IMR-90 (cell line): ENCODE measurements at regions not wholly inside any gene's neighbourhood (a gene's known extent, or its start where the extent isn't known, plus 50 kb on each side); places are given as distances from the start of the nearest gene placed in this dataset.

Experiments used
- ATAC-seq: fragments of 200-7000 bp; cut with Tn5 transposase; 2 replicates; pipeline ENCODE4 v1.9.1; 2020; ENCODE audit warnings: low read depth, mild to moderate bottlenecking, moderate library complexity
- BruUV-seq: library from RNA; stranded (reverse); fragments of 400-500 nt; replicated peaks from 2 replicates; lab custom pipeline; 2021; lab: Mats Ljungman, UMichigan
- CTCF ChIA-PET: fragments of 300-600 bp; formaldehyde crosslinking; extraction: SDS; loops from one replicate; lab custom pipeline; 2021; ENCODE audit warnings: antibody characterized with exemption; lab: Yijun Ruan, JAX
- POLR2A ChIA-PET: fragments of 300-600 bp; sonication (Branson Sonifier 250); formaldehyde crosslinking; loops from one replicate; lab custom pipeline; 2022; ENCODE audit warnings: antibody characterized with exemption; ENCODE audit not compliant: unreplicated experiment; lab: Charles Lee
- DNase-seq: peaks from one replicate; pipeline ENCODE4 v3.0.0; 2013
- H2AFZ ChIP-seq: replicated peaks from 2 replicates; pipeline ENCODE3; 2013; ENCODE audit warnings: low read length, mild to moderate bottlenecking; ENCODE audit not compliant: poor library complexity
- H2AK5ac ChIP-seq: 2 replicates; pipeline ENCODE4 v1.6.1; 2013; ENCODE audit warnings: low read depth, low read length, inconsistent platforms
- H2AK9ac ChIP-seq: replicated peaks from 2 replicates; pipeline ENCODE3; 2013; ENCODE audit warnings: mild to moderate bottlenecking, low read depth, low read length, moderate library complexity; ENCODE audit not compliant: poor library complexity
- H2BK120ac ChIP-seq: 2 replicates; pipeline ENCODE4 v1.6.1; 2013; ENCODE audit warnings: low read depth, low read length, inconsistent platforms
- H2BK15ac ChIP-seq: 3 replicates; pipeline ENCODE4 v1.6.1; 2013; ENCODE audit warnings: low read depth, low read length, inconsistent platforms
- H2BK20ac ChIP-seq: 2 replicates; pipeline ENCODE4 v1.6.1; 2013; ENCODE audit warnings: low read depth, mild to moderate bottlenecking, inconsistent platforms, low read length, moderate library complexity
- H2BK5ac ChIP-seq: 2 replicates; pipeline ENCODE4 v1.6.1; 2013; ENCODE audit warnings: mild to moderate bottlenecking, low read depth, low read length, inconsistent platforms; ENCODE audit not compliant: poor library complexity, severe bottlenecking
- H3K14ac ChIP-seq: replicated peaks from 2 replicates; pipeline ENCODE4 v1.6.1; 2013; ENCODE audit warnings: low read depth, low read length, inconsistent platforms
- H3K18ac ChIP-seq: 2 replicates; pipeline ENCODE4 v1.6.1; 2013; ENCODE audit warnings: low read depth, low read length, control low read depth
- H3K23ac ChIP-seq: 2 replicates; pipeline ENCODE4 v1.6.1; 2013; ENCODE audit warnings: low read depth, low read length, inconsistent platforms
- H3K27ac ChIP-seq: 2 replicates; pipeline ENCODE4 v1.5.1; 2013; ENCODE audit warnings: mild to moderate bottlenecking, control low read depth, low read length; ENCODE audit not compliant: insufficient read depth
- H3K27me3 ChIP-seq: 2 replicates; pipeline ENCODE4 v1.6.1; 2013; ENCODE audit warnings: low read length; ENCODE audit not compliant: control insufficient read depth, insufficient read depth
- H3K36me3 ChIP-seq: 2 replicates; pipeline ENCODE4 v1.6.1; 2013; ENCODE audit warnings: low read length, mixed read lengths; ENCODE audit not compliant: control insufficient read depth, insufficient read depth
- H3K4ac ChIP-seq: 2 replicates; pipeline ENCODE4 v1.6.1; 2013; ENCODE audit warnings: low read depth, low read length, inconsistent platforms
- H3K4me1 ChIP-seq: 2 replicates; pipeline ENCODE4 v1.6.1; 2013; ENCODE audit warnings: low read length, mixed read lengths; ENCODE audit not compliant: control insufficient read depth, insufficient read depth
- H3K4me2 ChIP-seq: 2 replicates; pipeline ENCODE4 v1.6.1; 2013; ENCODE audit warnings: low read depth, mild to moderate bottlenecking, control low read depth, low read length, moderate library complexity
- H3K4me3 ChIP-seq: 2 replicates; pipeline ENCODE4 v1.5.1; 2013; ENCODE audit warnings: low read depth, mild to moderate bottlenecking, control low read depth, low read length, moderate library complexity; ENCODE audit not compliant: insufficient read depth
- H3K56ac ChIP-seq: 2 replicates; pipeline ENCODE4 v1.6.1; 2013; ENCODE audit warnings: low read length, inconsistent platforms; ENCODE audit not compliant: insufficient read depth; ENCODE audit errors: extremely low read depth
- H3K79me1 ChIP-seq, 2 experiments: 2 replicates each; pipeline ENCODE4 v1.6.1; 2013; ENCODE audit warnings: low read length in 2 of 2, inconsistent platforms in 1 of 2, low read depth in 1 of 2
- H3K9ac ChIP-seq: 2 replicates; pipeline ENCODE4 v1.6.1; 2013; ENCODE audit warnings: low read depth, low read length, control low read depth
- H3K9me1 ChIP-seq: 2 replicates; pipeline ENCODE4 v1.6.1; 2013; ENCODE audit warnings: low read length, inconsistent platforms; ENCODE audit not compliant: insufficient read depth
- H3K9me3 ChIP-seq: 2 replicates; pipeline ENCODE4 v1.6.1; 2013; ENCODE audit warnings: low read length; ENCODE audit not compliant: control insufficient read depth, insufficient read depth
- H4K20me1 ChIP-seq: 2 replicates; pipeline ENCODE4 v1.6.1; 2013; ENCODE audit warnings: low read length, inconsistent platforms; ENCODE audit not compliant: insufficient read depth
- H4K5ac ChIP-seq: 2 replicates; pipeline ENCODE4 v1.6.1; 2013; ENCODE audit warnings: mild to moderate bottlenecking, low read depth, low read length, control low read depth
- H4K8ac ChIP-seq, 2 experiments: 2 replicates each; pipeline ENCODE4 v1.6.1; 2013; ENCODE audit warnings: low read depth in 2 of 2, low read length in 2 of 2, control low read depth in 1 of 2, inconsistent platforms in 1 of 2
- H4K91ac ChIP-seq: 2 replicates; pipeline ENCODE4 v1.6.1; 2013; ENCODE audit warnings: low read depth, low read length, inconsistent platforms; ENCODE audit not compliant: insufficient read depth
- BHLHE40 ChIP-seq: fragments of 150-350 bp; IDR thresholded peaks from 2 replicates; pipeline ENCODE4 v1.6.1; 2016; ENCODE audit warnings: mild to moderate bottlenecking, low read depth, low read length
- CEBPB ChIP-seq: IDR thresholded peaks from 2 replicates; pipeline ENCODE4 v1.6.1; 2012; ENCODE audit warnings: low read depth, low read length, improper control_type of control experiment
- CHD1 ChIP-seq: IDR thresholded peaks from 2 replicates; pipeline ENCODE4 v1.6.1; 2012; ENCODE audit warnings: low read depth, low read length, improper control_type of control experiment
- ELK1 ChIP-seq: fragments of 150-350 bp; IDR thresholded peaks from 2 replicates; pipeline ENCODE4 v1.6.1; 2016; ENCODE audit warnings: low read depth, mild to moderate bottlenecking, low read length, moderate library complexity, borderline replicate concordance
- FOS ChIP-seq: fragments of 150-350 bp; IDR thresholded peaks from 2 replicates; pipeline ENCODE4 v1.6.1; 2016; ENCODE audit warnings: low read depth, low read length
- MAFK ChIP-seq: IDR thresholded peaks from 2 replicates; pipeline ENCODE4 v1.6.1; 2012; ENCODE audit warnings: low read depth, low read length, improper control_type of control experiment
- MAZ ChIP-seq: IDR thresholded peaks from 2 replicates; pipeline ENCODE4 v1.6.1; 2012; ENCODE audit warnings: low read depth, mild to moderate bottlenecking, low read length, improper control_type of control experiment, moderate library complexity, borderline replicate concordance
- MXI1 ChIP-seq: IDR thresholded peaks from 2 replicates; pipeline ENCODE4 v1.6.1; 2012; ENCODE audit warnings: low read depth, mild to moderate bottlenecking, low read length, moderate library complexity, borderline replicate concordance
- NFE2L2 ChIP-seq: fragments of 150-350 bp; IDR thresholded peaks from 2 replicates; pipeline ENCODE4 v1.6.1; 2016; ENCODE audit warnings: low read depth, mild to moderate bottlenecking, low read length
- POLR2A ChIP-seq: IDR thresholded peaks from 2 replicates; pipeline ENCODE4 v1.6.1; 2012; ENCODE audit warnings: mild to moderate bottlenecking, low read depth, low read length
- RAD21 ChIP-seq: IDR thresholded peaks from 2 replicates; pipeline ENCODE4 v1.6.1; 2012; ENCODE audit warnings: low read length, improper control_type of control experiment
- RCOR1 ChIP-seq: IDR thresholded peaks from 2 replicates; pipeline ENCODE4 v1.6.1; 2012; ENCODE audit warnings: mild to moderate bottlenecking, low read length, improper control_type of control experiment; ENCODE audit not compliant: insufficient replicate concordance
- RFX5 ChIP-seq: IDR thresholded peaks from 2 replicates; pipeline ENCODE4 v1.8.0; 2012; ENCODE audit warnings: low read depth, mild to moderate bottlenecking, low read length, moderate library complexity
- SMC3 ChIP-seq: fragments of 150-350 bp; IDR thresholded peaks from 2 replicates; pipeline ENCODE4 v1.6.1; 2016; ENCODE audit warnings: low read depth, mild to moderate bottlenecking, antibody characterized with exemption, low read length, moderate library complexity
- USF2 ChIP-seq: fragments of 150-350 bp; IDR thresholded peaks from 2 replicates; pipeline ENCODE4 v1.6.1; 2017; ENCODE audit warnings: mild to moderate bottlenecking, antibody characterized with exemption, low read length, low read depth
- WGBS, 2 experiments: methylation state at CpG; one replicate each; pipeline versions ENCODE4 v1.1.5 to v1.1.7; 2013; ENCODE audit warnings: missing lambda C conversion rate in 2 of 2; ENCODE audit not compliant: insufficient read length in 1 of 2; ENCODE audit errors: extremely low coverage in 2 of 2; 5-methylcytosine and 5-hydroxymethylcytosine counted together
- dilution Hi-C: fragments of 300-500 bp; cut with HindIII; formaldehyde crosslinking; loops from one replicate; pipeline ENCODE4 v1.14.3; 2018; ENCODE audit warnings: low sequenced_read_pairs; ENCODE audit not compliant: unreplicated experiment
- in situ Hi-C: fragments of 300-500 bp; cut with MboI; formaldehyde crosslinking; loops from 3 replicates; pipeline ENCODE4 v1.14.3; 2019; ENCODE audit warnings: low sequenced_read_pairs, inconsistent platforms, mixed read lengths
- intact Hi-C: fragments of 100-400 bp; cut with micrococcal nuclease; formaldehyde crosslinking; loops from 2 replicates; pipeline ENCODE4 v1.10.0; 2022
- TF ChIP-seq, protein P1 (sequence below): conservative IDR thresholded peaks from 2 replicates; pipeline ENCODE4 v1.5.1; 2012; ENCODE audit warnings: mild to moderate bottlenecking, low read depth, low read length, improper control_type of control experiment

DNA sequence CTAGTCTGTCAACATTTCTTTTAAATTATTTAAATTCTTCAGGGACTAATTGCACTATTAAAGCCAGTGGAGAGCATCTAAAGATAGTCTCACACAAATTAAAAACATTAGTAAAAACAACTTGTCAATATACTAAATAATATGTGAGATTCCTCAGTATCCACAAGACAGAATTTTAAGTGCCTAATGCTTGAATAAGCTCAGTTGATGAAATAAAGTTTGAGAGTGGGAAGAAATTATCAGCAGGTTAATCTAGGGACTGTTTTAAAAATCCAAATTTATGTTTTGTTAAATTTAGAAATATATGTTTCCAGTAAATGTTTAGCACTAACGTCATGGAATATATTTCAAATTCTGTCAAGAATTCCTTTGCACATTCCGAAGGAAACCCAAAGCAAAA, 105.2 kb downstream of the SLC41A2 start:
- WGBS, 2 experiments = 80% methylated on average over 1 of the region's 2 CpGs; no CpG with 5 or more reads in 1 of the 2 experiments
- H3K18ac ChIP-seq = no peak overlapping the region
- BruUV-seq = no TSS peak
- DNase-seq (no peak), ATAC-seq (no peak)
- no peak overlapping the region for H2AK9ac ChIP-seq
- ChIA-PET POLR2A (no interaction called here), CTCF (no interaction called here)
- no peak for TF ChIP-seq RFX5
- TF ChIP-seq RCOR1 = no peak
- TF ChIP-seq CEBPB = no peak
- no peak for TF ChIP-seq MAFK
- TF ChIP-seq CHD1 = no peak
- no peak for TF ChIP-seq FOS
- no peak for TF ChIP-seq SMC3
- TF ChIP-seq USF2 = no peak
- TF ChIP-seq RAD21 = no peak
- no peak for TF ChIP-seq BHLHE40
- TF ChIP-seq POLR2A = no peak
- no peak for TF ChIP-seq MAZ
- TF ChIP-seq, protein P1, sequence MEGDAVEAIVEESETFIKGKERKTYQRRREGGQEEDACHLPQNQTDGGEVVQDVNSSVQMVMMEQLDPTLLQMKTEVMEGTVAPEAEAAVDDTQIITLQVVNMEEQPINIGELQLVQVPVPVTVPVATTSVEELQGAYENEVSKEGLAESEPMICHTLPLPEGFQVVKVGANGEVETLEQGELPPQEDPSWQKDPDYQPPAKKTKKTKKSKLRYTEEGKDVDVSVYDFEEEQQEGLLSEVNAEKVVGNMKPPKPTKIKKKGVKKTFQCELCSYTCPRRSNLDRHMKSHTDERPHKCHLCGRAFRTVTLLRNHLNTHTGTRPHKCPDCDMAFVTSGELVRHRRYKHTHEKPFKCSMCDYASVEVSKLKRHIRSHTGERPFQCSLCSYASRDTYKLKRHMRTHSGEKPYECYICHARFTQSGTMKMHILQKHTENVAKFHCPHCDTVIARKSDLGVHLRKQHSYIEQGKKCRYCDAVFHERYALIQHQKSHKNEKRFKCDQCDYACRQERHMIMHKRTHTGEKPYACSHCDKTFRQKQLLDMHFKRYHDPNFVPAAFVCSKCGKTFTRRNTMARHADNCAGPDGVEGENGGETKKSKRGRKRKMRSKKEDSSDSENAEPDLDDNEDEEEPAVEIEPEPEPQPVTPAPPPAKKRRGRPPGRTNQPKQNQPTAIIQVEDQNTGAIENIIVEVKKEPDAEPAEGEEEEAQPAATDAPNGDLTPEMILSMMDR = no peak
- TF ChIP-seq MXI1 = no peak
- no peak for TF ChIP-seq ELK1
- TF ChIP-seq NFE2L2 = no peak
- no peak overlapping the region for H3K14ac ChIP-seq
- no peak overlapping the region for H4K8ac ChIP-seq
- H2BK20ac ChIP-seq = no peak overlapping the region
- no peak overlapping the region for H3K56ac ChIP-seq
- no peak overlapping the region for H3K9ac ChIP-seq
- intact Hi-C loops = loop anchor here (10.0 kb wide), 1 partner anchor 168 kb away; no protein-coding TSS in a partner anchor
- no peak overlapping the region for H2AFZ ChIP-seq
- H4K20me1 ChIP-seq = no peaks in the 10 kb centered on the region
- H3K4ac ChIP-seq = no peak overlapping the region
- in situ Hi-C loops = no loop called here
- no peak overlapping the region for H2AK5ac ChIP-seq
- H3K4me2 ChIP-seq = no peak overlapping the region
- no peak overlapping the region for H3K23ac ChIP-seq
- H3K79me1 ChIP-seq = no peaks in the 10 kb centered on the region
- H3K4me1 ChIP-seq = no peaks in the 10 kb centered on the region
- dilution Hi-C loops = no loop called here
- H4K91ac ChIP-seq = no peak overlapping the region
- no peaks in the 10 kb centered on the region for H3K9me3 ChIP-seq
- no peaks in the 10 kb centered on the region for H3K9me1 ChIP-seq
- no peak overlapping the region for H2BK5ac ChIP-seq
- H3K27ac ChIP-seq = no peak overlapping the region
- no peak overlapping the region for H4K5ac ChIP-seq
- H3K4me3 ChIP-seq = no peak overlapping the region
- no peak overlapping the region for H2BK15ac ChIP-seq
- no peak overlapping the region for H2BK120ac ChIP-seq
- H3K36me3 ChIP-seq = no peaks in the 10 kb centered on the region
- H3K27me3 ChIP-seq = no peaks in the 10 kb centered on the region
